Endothelial cell (in vitro differentiated cells): ENCODE measurements at regions not wholly inside any gene's neighbourhood (a gene's known extent, or its start where the extent isn't known, plus 50 kb on each side); places are given as distances from the start of the nearest gene placed in this dataset.

Source experiments
- DNase-seq: peaks from one replicate; pipeline ENCODE4 v3.0.0; 2021; ENCODE audit warnings: low spot score
- H3K27ac Mint-ChIP-seq: one replicate; pipeline ENCODE4 v1.8.0; 2021; ENCODE audit warnings: mixed read lengths, inconsistent platforms; ENCODE audit not compliant: unreplicated experiment
- H3K27me3 Mint-ChIP-seq: one replicate; pipeline ENCODE4 v1.8.0; 2021; ENCODE audit warnings: mild to moderate bottlenecking, moderate library complexity, mixed read lengths, inconsistent platforms; ENCODE audit not compliant: unreplicated experiment
- H3K36me3 Mint-ChIP-seq: one replicate; pipeline ENCODE4 v1.8.0; 2021; ENCODE audit warnings: mild to moderate bottlenecking, low read depth, mixed read lengths, inconsistent platforms; ENCODE audit not compliant: unreplicated experiment
- H3K4me1 Mint-ChIP-seq: one replicate; pipeline ENCODE4 v1.8.0; 2021; ENCODE audit warnings: mild to moderate bottlenecking, mixed read lengths, inconsistent platforms; ENCODE audit not compliant: unreplicated experiment
- H3K4me3 Mint-ChIP-seq: one replicate; pipeline ENCODE4 v1.8.0; 2021; ENCODE audit warnings: mild to moderate bottlenecking, mixed read lengths, inconsistent platforms; ENCODE audit not compliant: unreplicated experiment
- H3K9me3 Mint-ChIP-seq: one replicate; pipeline ENCODE4 v1.8.0; 2021; ENCODE audit warnings: mixed read lengths, inconsistent platforms; ENCODE audit not compliant: unreplicated experiment
- CTCF ChIP-seq: fragments of 200-600 bp; sonication (generic); IDR thresholded peaks from one replicate; pipeline ENCODE4 v1.5.0; 2021; ENCODE audit warnings: antibody characterized with exemption; ENCODE audit not compliant: unreplicated experiment

DNA sequence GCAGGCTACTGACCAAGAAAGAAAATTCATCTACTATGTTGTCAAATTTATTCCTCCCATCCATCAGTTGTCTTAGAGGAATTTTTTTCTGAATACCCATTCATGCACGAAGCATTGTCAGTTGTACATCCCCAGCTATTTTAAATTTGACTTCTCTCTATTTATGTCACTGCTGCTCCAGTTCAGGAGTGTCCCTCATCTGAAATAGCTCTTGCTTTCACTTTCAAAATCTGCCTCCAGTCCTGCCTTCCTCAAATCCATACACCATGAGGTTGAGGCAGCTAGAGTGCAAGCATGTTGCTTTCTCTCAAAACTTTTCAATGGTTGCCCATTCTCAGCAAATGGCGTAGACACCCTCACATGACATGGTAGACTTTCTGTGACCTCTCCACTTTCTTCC is 335.4 kb upstream of the CDH2 start:
- Mint-ChIP-seq H3K27me3 (no peaks in the 10 kb centered on the region), H3K4me3 (no peak overlapping the region), H3K4me1 (no peaks in the 10 kb centered on the region), H3K27ac (no peak overlapping the region), H3K36me3 (no peaks in the 10 kb centered on the region), H3K9me3 (no peaks in the 10 kb centered on the region)
- TF ChIP-seq CTCF: no peak
- no peak for DNase-seq

DNA sequence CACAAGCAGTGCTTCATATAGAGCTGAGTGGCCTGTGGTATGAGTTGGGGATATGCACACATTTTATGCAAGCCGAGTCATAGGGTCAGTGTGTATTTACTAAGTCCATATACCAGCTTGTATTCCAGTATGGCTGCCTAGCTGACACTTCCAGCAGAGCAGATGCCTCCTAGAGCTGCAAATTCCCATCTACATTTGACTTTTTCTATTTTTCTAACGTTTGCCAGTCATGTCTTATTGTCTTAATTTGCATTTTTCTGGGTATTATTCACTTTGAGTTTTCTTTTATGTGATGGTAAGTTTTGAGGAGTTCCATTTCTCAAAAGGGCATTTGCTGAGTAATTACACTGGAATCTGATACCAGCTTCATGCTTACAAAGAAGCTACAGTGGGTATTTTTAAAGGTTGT is 334.5 kb upstream of the CDH2 start:
- no peak for DNase-seq
- H3K27me3 Mint-ChIP-seq: no peaks in the 10 kb centered on the region
- H3K36me3 Mint-ChIP-seq: no peaks in the 10 kb centered on the region
- no peaks in the 10 kb centered on the region for H3K9me3 Mint-ChIP-seq
- no peak overlapping the region for H3K4me3 Mint-ChIP-seq
- H3K27ac Mint-ChIP-seq: no peak overlapping the region
- TF ChIP-seq CTCF: no peak
- H3K4me1 Mint-ChIP-seq: no peaks in the 10 kb centered on the region

GRCh38 chr18:28510210-28510609 is 333.3 kb upstream of the CDH2 start:
- no peak overlapping the region for H3K4me3 Mint-ChIP-seq
- no peak for TF ChIP-seq CTCF
- no peaks in the 10 kb centered on the region for H3K9me3 Mint-ChIP-seq
- no peak for DNase-seq
- H3K36me3 Mint-ChIP-seq: no peaks in the 10 kb centered on the region
- H3K4me1 Mint-ChIP-seq: no peaks in the 10 kb centered on the region
- H3K27ac Mint-ChIP-seq: no peak overlapping the region
- H3K27me3 Mint-ChIP-seq: no peaks in the 10 kb centered on the region

DNA sequence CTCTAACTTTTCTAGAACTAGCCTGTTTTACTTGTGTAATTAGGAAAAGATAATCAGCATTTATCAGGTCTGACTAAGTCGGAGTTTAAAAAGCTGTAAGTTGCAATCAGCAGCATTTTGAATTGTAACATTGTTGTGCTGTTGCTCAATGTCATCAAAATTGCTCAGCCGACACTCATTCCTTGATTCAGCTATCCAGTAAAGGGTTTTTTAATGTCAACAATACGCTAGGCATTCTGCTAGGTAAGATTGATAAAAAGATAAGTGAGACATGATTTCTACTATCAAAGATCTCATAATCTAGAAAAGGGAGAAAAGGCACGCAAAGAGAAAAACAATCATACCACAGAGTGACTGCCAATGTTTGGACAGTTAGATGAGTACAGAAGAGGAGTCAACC is 327.1 kb upstream of the CDH2 start:
- H3K27me3 Mint-ChIP-seq: no peaks in the 10 kb centered on the region
- no peaks in the 10 kb centered on the region for H3K9me3 Mint-ChIP-seq
- no peak overlapping the region for H3K4me3 Mint-ChIP-seq
- H3K4me1 Mint-ChIP-seq: no peaks in the 10 kb centered on the region
- H3K36me3 Mint-ChIP-seq: no peaks in the 10 kb centered on the region
- DNase-seq: no peak
- no peak for TF ChIP-seq CTCF
- H3K27ac Mint-ChIP-seq: no peak overlapping the region

DNA sequence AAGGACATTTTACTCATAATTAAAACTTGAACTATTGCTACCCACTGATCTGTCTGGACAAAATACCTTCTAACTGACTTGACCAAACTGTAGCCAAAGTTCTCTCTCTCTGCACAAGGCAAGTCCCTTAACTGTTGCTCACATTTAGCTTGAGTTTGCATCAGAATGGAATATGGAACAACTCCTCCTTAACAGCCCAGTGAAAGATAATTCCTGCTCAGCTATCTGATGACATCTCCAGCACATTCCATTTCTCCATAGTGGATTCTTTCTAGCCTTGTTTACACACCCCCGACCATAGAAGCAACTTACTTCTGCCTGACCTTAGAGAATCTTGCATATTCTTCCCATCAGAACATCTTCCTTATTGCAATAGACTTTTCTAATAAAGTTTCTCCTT is 317.2 kb upstream of the CDH2 start:
- H3K27me3 Mint-ChIP-seq: no peaks in the 10 kb centered on the region
- no peak overlapping the region for H3K27ac Mint-ChIP-seq
- H3K4me3 Mint-ChIP-seq: no peak overlapping the region
- TF ChIP-seq CTCF: no peak
- no peaks in the 10 kb centered on the region for H3K9me3 Mint-ChIP-seq
- no peaks in the 10 kb centered on the region for H3K36me3 Mint-ChIP-seq
- no peak for DNase-seq
- no peaks in the 10 kb centered on the region for H3K4me1 Mint-ChIP-seq
